Astrocyte (in vitro differentiated cells and primary cell): ENCODE measurements at regions not wholly inside any gene's neighbourhood (a gene's known extent, or its start where the extent isn't known, plus 50 kb on each side); places are given as distances from the start of the nearest gene placed in this dataset.

Experiments used
- DNase-seq: peaks from one replicate; pipeline ENCODE4 v3.0.0-alpha.2; 2010; ENCODE audit warnings: low read depth
- FAIRE-seq: peaks from 2 replicates; lab custom pipeline; 2011; peaks lifted over from hg19 to GRCh38; lab: Jason Lieb, UNC
- H2AFZ ChIP-seq: 2 replicates; pipeline ENCODE4 v1.6.0; 2012; ENCODE audit warnings: low read depth, low read length, inconsistent platforms
- H3K27ac ChIP-seq: 2 replicates; pipeline ENCODE4 v1.5.1; 2011; ENCODE audit warnings: low read depth, low read length, inconsistent platforms
- H3K27me3 ChIP-seq: 2 replicates; pipeline ENCODE4 v1.6.0; 2011; ENCODE audit warnings: low read length, inconsistent platforms; ENCODE audit not compliant: insufficient read depth
- H3K36me3 ChIP-seq: 2 replicates; pipeline ENCODE4 v1.5.1; 2011; ENCODE audit warnings: low read length, inconsistent platforms; ENCODE audit not compliant: insufficient read depth
- H3K4me1 ChIP-seq: 2 replicates; pipeline ENCODE4 v1.5.1; 2011; ENCODE audit warnings: low read length, inconsistent platforms; ENCODE audit not compliant: insufficient read depth
- H3K4me2 ChIP-seq: 2 replicates; pipeline ENCODE4 v1.6.0; 2012; ENCODE audit warnings: low read length, inconsistent platforms
- H3K4me3 ChIP-seq: 2 replicates; pipeline ENCODE4 v1.5.1; 2011; ENCODE audit warnings: low read depth, mild to moderate bottlenecking, low read length, inconsistent platforms; ENCODE audit not compliant: insufficient read depth
- H3K79me2 ChIP-seq: 2 replicates; pipeline ENCODE4 v1.6.0; 2012; ENCODE audit warnings: mild to moderate bottlenecking, low read length, inconsistent platforms; ENCODE audit not compliant: insufficient read depth
- H3K9ac ChIP-seq: 2 replicates; pipeline ENCODE4 v1.6.0; 2012; ENCODE audit warnings: mild to moderate bottlenecking, low read length, inconsistent platforms
- H3K9me3 ChIP-seq: 2 replicates; pipeline ENCODE4 v1.5.1; 2012; ENCODE audit warnings: low read depth, mild to moderate bottlenecking, low read length, inconsistent platforms; ENCODE audit not compliant: insufficient read depth
- H4K20me1 ChIP-seq: 2 replicates; pipeline ENCODE4 v1.6.0; 2012; ENCODE audit warnings: low read length, inconsistent platforms; ENCODE audit not compliant: insufficient read depth
- H3K27ac Mint-ChIP-seq: one replicate; pipeline ENCODE4 v1.8.0; 2021; ENCODE audit warnings: mild to moderate bottlenecking, mixed read lengths; ENCODE audit not compliant: unreplicated experiment
- H3K27me3 Mint-ChIP-seq: one replicate; pipeline ENCODE4 v1.8.0; 2021; ENCODE audit warnings: low read depth, mixed read lengths; ENCODE audit not compliant: unreplicated experiment
- H3K36me3 Mint-ChIP-seq: one replicate; pipeline ENCODE4 v1.8.0; 2021; ENCODE audit warnings: low read depth, mixed read lengths; ENCODE audit not compliant: unreplicated experiment
- H3K4me1 Mint-ChIP-seq: one replicate; pipeline ENCODE4 v1.8.0; 2021; ENCODE audit warnings: low read depth, mixed read lengths; ENCODE audit not compliant: unreplicated experiment
- H3K4me3 Mint-ChIP-seq: one replicate; pipeline ENCODE4 v1.8.0; 2021; ENCODE audit warnings: mild to moderate bottlenecking, moderate library complexity, mixed read lengths; ENCODE audit not compliant: unreplicated experiment
- H3K9me3 Mint-ChIP-seq: one replicate; pipeline ENCODE4 v1.8.0; 2021; ENCODE audit warnings: mild to moderate bottlenecking, mixed read lengths; ENCODE audit not compliant: unreplicated experiment
- EZH2 ChIP-seq: IDR thresholded peaks from 2 replicates; pipeline ENCODE4 v1.6.1; 2012; ENCODE audit warnings: mild to moderate bottlenecking, low read length, inconsistent platforms; ENCODE audit not compliant: insufficient read depth
- TF ChIP-seq, protein P1 (sequence below): IDR thresholded peaks from 2 replicates; pipeline ENCODE4 v1.5.1; 2011; ENCODE audit warnings: low read depth, mild to moderate bottlenecking, inconsistent platforms, low read length, moderate library complexity; ENCODE audit not compliant: insufficient read depth

DNA sequence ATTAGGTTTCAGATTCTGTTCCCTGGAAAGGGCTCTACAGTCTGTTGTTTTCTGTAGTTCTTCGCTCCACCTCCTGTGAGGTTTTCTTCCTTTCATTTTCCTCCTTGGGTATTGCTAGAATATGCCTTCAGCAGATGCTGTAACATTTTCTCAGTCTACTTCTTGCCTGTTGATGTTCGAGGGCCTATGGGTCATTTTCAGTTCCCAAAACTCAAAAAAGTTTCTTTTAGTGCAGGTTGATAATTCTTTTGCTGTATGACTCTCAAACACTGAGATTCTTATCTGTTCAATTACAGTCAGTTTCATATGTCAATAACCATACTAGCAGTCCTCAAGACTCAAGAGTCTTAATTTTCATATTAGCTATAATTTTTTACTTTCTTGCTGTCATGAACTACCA, 268.3 kb downstream of the RFC3 start:
- Mint-ChIP-seq H3K4me3 (no peak overlapping the region), H3K27me3 (no peaks in the 10 kb centered on the region), H3K27ac (no peak overlapping the region), H3K36me3 (no peaks in the 10 kb centered on the region), H3K4me1 (no peaks in the 10 kb centered on the region), H3K9me3 (peaks cover 11% of the 10 kb centered on the region)
- H3K36me3 ChIP-seq, result no peaks in the 10 kb centered on the region
- FAIRE-seq, result no peak
- TF ChIP-seq EZH2, result no peak
- TF ChIP-seq, protein P1, sequence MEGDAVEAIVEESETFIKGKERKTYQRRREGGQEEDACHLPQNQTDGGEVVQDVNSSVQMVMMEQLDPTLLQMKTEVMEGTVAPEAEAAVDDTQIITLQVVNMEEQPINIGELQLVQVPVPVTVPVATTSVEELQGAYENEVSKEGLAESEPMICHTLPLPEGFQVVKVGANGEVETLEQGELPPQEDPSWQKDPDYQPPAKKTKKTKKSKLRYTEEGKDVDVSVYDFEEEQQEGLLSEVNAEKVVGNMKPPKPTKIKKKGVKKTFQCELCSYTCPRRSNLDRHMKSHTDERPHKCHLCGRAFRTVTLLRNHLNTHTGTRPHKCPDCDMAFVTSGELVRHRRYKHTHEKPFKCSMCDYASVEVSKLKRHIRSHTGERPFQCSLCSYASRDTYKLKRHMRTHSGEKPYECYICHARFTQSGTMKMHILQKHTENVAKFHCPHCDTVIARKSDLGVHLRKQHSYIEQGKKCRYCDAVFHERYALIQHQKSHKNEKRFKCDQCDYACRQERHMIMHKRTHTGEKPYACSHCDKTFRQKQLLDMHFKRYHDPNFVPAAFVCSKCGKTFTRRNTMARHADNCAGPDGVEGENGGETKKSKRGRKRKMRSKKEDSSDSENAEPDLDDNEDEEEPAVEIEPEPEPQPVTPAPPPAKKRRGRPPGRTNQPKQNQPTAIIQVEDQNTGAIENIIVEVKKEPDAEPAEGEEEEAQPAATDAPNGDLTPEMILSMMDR, result no peak
- H3K4me2 ChIP-seq, result no peak overlapping the region
- H3K79me2 ChIP-seq, result no peaks in the 10 kb centered on the region
- H2AFZ ChIP-seq, result no peak overlapping the region
- no peak overlapping the region for H3K4me3 ChIP-seq
- H3K27me3 ChIP-seq, result no peaks in the 10 kb centered on the region
- H3K9me3 ChIP-seq, result peaks cover 3% of the 10 kb centered on the region
- no peak overlapping the region for H3K27ac ChIP-seq
- no peaks in the 10 kb centered on the region for H4K20me1 ChIP-seq
- no peaks in the 10 kb centered on the region for H3K4me1 ChIP-seq
- DNase-seq, result no peak
- H3K9ac ChIP-seq, result no peak overlapping the region

GRCh38 chr13:34087791-34088190, 269.8 kb downstream of the RFC3 start:
- TF ChIP-seq, protein P1, result no peak
- TF ChIP-seq EZH2, result no peak
- H2AFZ ChIP-seq, result no peak overlapping the region
- H3K36me3 ChIP-seq, result no peaks in the 10 kb centered on the region
- Mint-ChIP-seq H3K36me3 (no peaks in the 10 kb centered on the region), H3K27me3 (no peaks in the 10 kb centered on the region), H3K4me1 (no peaks in the 10 kb centered on the region), H3K9me3 (peaks cover 11% of the 10 kb centered on the region), H3K27ac (no peak overlapping the region), H3K4me3 (no peak overlapping the region)
- no peak overlapping the region for H3K9ac ChIP-seq
- H3K4me1 ChIP-seq, result no peaks in the 10 kb centered on the region
- H3K27ac ChIP-seq, result no peak overlapping the region
- H3K4me2 ChIP-seq, result no peak overlapping the region
- H3K9me3 ChIP-seq, result peaks cover 3% of the 10 kb centered on the region
- H3K79me2 ChIP-seq, result no peaks in the 10 kb centered on the region
- H4K20me1 ChIP-seq, result no peaks in the 10 kb centered on the region
- FAIRE-seq (no peak), DNase-seq (no peak)
- H3K27me3 ChIP-seq, result no peaks in the 10 kb centered on the region
- no peak overlapping the region for H3K4me3 ChIP-seq

DNA sequence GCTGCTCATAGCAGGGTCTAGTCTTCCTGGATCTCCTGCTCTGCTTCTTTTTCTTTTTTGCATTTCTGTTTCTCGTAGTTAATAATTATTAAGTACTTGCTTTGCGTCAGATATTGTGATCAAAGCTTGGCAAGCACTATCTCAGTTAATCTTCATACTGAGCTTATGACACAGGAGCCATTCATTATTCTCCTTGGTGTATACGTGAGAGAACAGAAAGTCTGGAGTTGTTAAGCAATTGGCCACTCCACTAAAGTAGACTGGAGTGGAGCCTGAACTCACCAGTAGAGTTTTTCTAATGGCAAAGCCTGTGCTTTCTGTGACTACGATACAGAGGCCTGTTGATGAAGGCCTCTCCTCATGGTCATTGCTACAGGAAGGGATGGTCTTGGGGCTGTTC, 285.9 kb downstream of the RFC3 start:
- Histone ChIP-seq H3K36me3 (no peaks in the 10 kb centered on the region), H3K79me2 (no peaks in the 10 kb centered on the region), H3K4me1 (peaks cover 6% of the 10 kb centered on the region), H3K9ac (no peak overlapping the region), H3K9me3 (no peaks in the 10 kb centered on the region), H3K27ac (no peak overlapping the region), H3K4me2 (no peak overlapping the region), H3K27me3 (no peaks in the 10 kb centered on the region), H2AFZ (no peak overlapping the region), H4K20me1 (no peaks in the 10 kb centered on the region), H3K4me3 (no peak overlapping the region)
- no peak for TF ChIP-seq EZH2
- TF ChIP-seq, protein P1, result no peak
- Mint-ChIP-seq H3K4me3 (no peak overlapping the region), H3K27me3 (peaks cover 1% of the 10 kb centered on the region), H3K36me3 (no peaks in the 10 kb centered on the region), H3K9me3 (no peaks in the 10 kb centered on the region), H3K27ac (no peak overlapping the region), H3K4me1 (peaks cover 9% of the 10 kb centered on the region)
- FAIRE-seq (no peak), DNase-seq (no peak)
